H1 (cell line): ENCODE measurements at regions not wholly inside any gene's neighbourhood (a gene's known extent, or its start where the extent isn't known, plus 50 kb on each side); places are given as distances from the start of the nearest gene placed in this dataset.

Experiments used
- CTCF ChIA-PET: fragments of 300-600 bp; sonication (Branson Sonifier 250); formaldehyde crosslinking; loops from one replicate; lab custom pipeline; 2021; ENCODE audit not compliant: partially characterized antibody; lab: Charles Lee
- POLR2A ChIA-PET: fragments of 300-600 bp; sonication (Branson Sonifier 250); formaldehyde crosslinking; loops from one replicate; lab custom pipeline; 2021; ENCODE audit warnings: inconsistent platforms; ENCODE audit not compliant: partially characterized antibody; lab: Charles Lee
- DNase-seq, 2 experiments: peaks; one replicate each; pipeline versions ENCODE4 v3.0.0 to v3.0.0-alpha.2; 2010 to 2022; ENCODE audit warnings: low spot score in 2 of 2, low read depth in 1 of 2, mixed read lengths in 1 of 2
- FAIRE-seq: peaks from 2 replicates; lab custom pipeline; 2011; peaks lifted over from hg19 to GRCh38; lab: Jason Lieb, UNC
- H2AFZ ChIP-seq: 2 replicates; pipeline ENCODE4 v1.8.1; 2012; ENCODE audit warnings: low read length, inconsistent platforms
- H2AK5ac ChIP-seq: 2 replicates; pipeline ENCODE4 v1.6.1; 2013; ENCODE audit warnings: low read depth, low read length
- H2BK120ac ChIP-seq: replicated peaks from 2 replicates; pipeline ENCODE3; 2013; ENCODE audit warnings: low read depth, low read length, inconsistent platforms
- H2BK12ac ChIP-seq: 2 replicates; pipeline ENCODE4 v1.6.1; 2013; ENCODE audit warnings: low read depth, low read length
- H2BK15ac ChIP-seq: 2 replicates; pipeline ENCODE4 v1.6.1; 2013; ENCODE audit warnings: low read length
- H2BK20ac ChIP-seq: 2 replicates; pipeline ENCODE4 v1.6.1; 2013; ENCODE audit warnings: low read length
- H2BK5ac ChIP-seq: 2 replicates; pipeline ENCODE4 v1.6.1; 2013; ENCODE audit warnings: low read depth, low read length
- H3K14ac ChIP-seq: 2 replicates; pipeline ENCODE4 v1.6.1; 2013; ENCODE audit warnings: inconsistent platforms; ENCODE audit not compliant: insufficient read length
- H3K18ac ChIP-seq: 2 replicates; pipeline ENCODE4 v1.6.1; 2013; ENCODE audit warnings: low read length; ENCODE audit errors: extremely low read depth
- H3K23ac ChIP-seq: 2 replicates; pipeline ENCODE4 v1.6.1; 2013; ENCODE audit warnings: inconsistent platforms; ENCODE audit not compliant: insufficient read length
- H3K23me2 ChIP-seq: 2 replicates; pipeline ENCODE4 v1.6.1; 2013; ENCODE audit warnings: low read depth, low read length
- H3K27ac ChIP-seq: 2 replicates; pipeline ENCODE4 v1.6.1; 2011; ENCODE audit warnings: low read depth, low read length, inconsistent platforms
- H3K27me3 ChIP-seq, 4 experiments: replicated peaks in 1 of 4; 1 replicate in 1 of 4; 2 replicates in 3 of 4; pipeline versions ENCODE4 v1.6.1 to v1.8.1; 2011 to 2013; ENCODE audit warnings: low read length in 3 of 4, mild to moderate bottlenecking in 3 of 4, inconsistent platforms in 2 of 4, mixed read lengths in 2 of 4, moderate library complexity in 1 of 4; ENCODE audit not compliant: control insufficient read depth in 3 of 4, insufficient read depth in 3 of 4; ENCODE audit errors: extremely low read depth in 1 of 4
- H3K36me3 ChIP-seq, 4 experiments: 2 replicates each; pipeline versions ENCODE4 v1.6.1 to v1.8.1; 2011 to 2013; ENCODE audit warnings: mild to moderate bottlenecking in 4 of 4, low read length in 3 of 4, moderate library complexity in 2 of 4, control low read depth in 1 of 4, inconsistent platforms in 1 of 4; ENCODE audit not compliant: insufficient read depth in 4 of 4, control insufficient read depth in 2 of 4
- H3K4ac ChIP-seq: replicated peaks from 2 replicates; pipeline ENCODE3; 2013; ENCODE audit warnings: low read length, low read depth, mixed read lengths, inconsistent platforms; ENCODE audit not compliant: insufficient read length
- H3K4me1 ChIP-seq, 4 experiments: replicated peaks in 1 of 4; 1 replicate in 1 of 4; 2 replicates in 3 of 4; pipeline versions ENCODE4 v1.6.1 to v1.8.1; 2011 to 2013; ENCODE audit warnings: low read length in 3 of 4, inconsistent platforms in 2 of 4, mixed read lengths in 1 of 4; ENCODE audit not compliant: insufficient read depth in 4 of 4, control insufficient read depth in 3 of 4
- H3K4me2 ChIP-seq, 2 experiments: 2 replicates each; pipeline versions ENCODE4 v1.6.1 to v1.8.1; 2011 to 2013; ENCODE audit warnings: low read depth in 2 of 2, low read length in 2 of 2, control low read depth in 1 of 2, inconsistent platforms in 1 of 2, mild to moderate bottlenecking in 1 of 2; ENCODE audit not compliant: insufficient read depth in 1 of 2
- H3K4me3 ChIP-seq, 4 experiments: fragments of 200-600, 300-600 bp in 1 of 4; sonication (generic), shearing (Covaris generic), sonication (Bioruptor Twin) in 1 of 4; 2 replicates each; pipeline versions ENCODE4 v1.5.1 to v1.8.1; 2011 to 2016; ENCODE audit warnings: low read length in 4 of 4, low read depth in 3 of 4, control low read depth in 2 of 4, inconsistent platforms in 2 of 4, mild to moderate bottlenecking in 2 of 4, mixed read lengths in 1 of 4, moderate library complexity in 1 of 4; ENCODE audit not compliant: insufficient read depth in 2 of 4; ENCODE audit errors: extremely low read depth in 1 of 4
- H3K56ac ChIP-seq: replicated peaks from 2 replicates; pipeline ENCODE3; 2013; ENCODE audit warnings: low read depth, mild to moderate bottlenecking, mixed read lengths, low read length, inconsistent platforms; ENCODE audit not compliant: insufficient read length
- H3K79me1 ChIP-seq: 2 replicates; pipeline ENCODE4 v1.6.1; 2013; ENCODE audit warnings: low read depth, low read length, control low read depth
- H3K79me2 ChIP-seq, 2 experiments: 2 replicates each; pipeline versions ENCODE4 v1.6.1 to v1.8.1; 2012 to 2013; ENCODE audit warnings: low read length in 2 of 2, mild to moderate bottlenecking in 2 of 2, inconsistent platforms in 1 of 2; ENCODE audit not compliant: insufficient read depth in 2 of 2, control insufficient read depth in 1 of 2
- H3K9ac ChIP-seq, 4 experiments: replicated peaks in 1 of 4; 1 replicate in 1 of 4; 2 replicates in 3 of 4; pipeline versions ENCODE4 v1.6.1 to v1.8.1; 2011 to 2013; ENCODE audit warnings: low read depth in 3 of 4, low read length in 3 of 4, control low read depth in 2 of 4, mild to moderate bottlenecking in 2 of 4, moderate library complexity in 2 of 4, inconsistent platforms in 1 of 4; ENCODE audit errors: extremely low read depth in 1 of 4
- H3K9me3 ChIP-seq, 2 experiments: 2 replicates each; pipeline versions ENCODE4 v1.6.1 to v1.8.1; 2012 to 2013; ENCODE audit warnings: mild to moderate bottlenecking in 2 of 2, moderate library complexity in 2 of 2, control low read depth in 1 of 2, inconsistent platforms in 1 of 2, low read depth in 1 of 2, low read length in 1 of 2, mixed read lengths in 1 of 2; ENCODE audit not compliant: insufficient read depth in 2 of 2
- H4K20me1 ChIP-seq, 2 experiments: replicated peaks in 1 of 2; 2 replicates each; pipeline versions ENCODE3 to v1.8.1; 2011 to 2013; ENCODE audit warnings: inconsistent platforms in 2 of 2, low read length in 2 of 2, mild to moderate bottlenecking in 1 of 2; ENCODE audit not compliant: insufficient read depth in 2 of 2, control insufficient read depth in 1 of 2
- H4K5ac ChIP-seq: 2 replicates; pipeline ENCODE4 v1.6.1; 2013; ENCODE audit warnings: low read length, low read depth, mixed read lengths, inconsistent platforms; ENCODE audit not compliant: insufficient read length
- H4K8ac ChIP-seq: 2 replicates; pipeline ENCODE4 v1.8.0; 2013; ENCODE audit warnings: mild to moderate bottlenecking, moderate library complexity, low read length, inconsistent platforms; ENCODE audit not compliant: insufficient read depth; ENCODE audit errors: extremely low read depth
- H4K91ac ChIP-seq: replicated peaks from 2 replicates; pipeline ENCODE3; 2013; ENCODE audit warnings: low read length, mixed read lengths, inconsistent platforms; ENCODE audit not compliant: insufficient read length
- ASH2L ChIP-seq: fragments of 200-600, 300-600 bp; sonication (generic); IDR thresholded peaks from one replicate; pipeline ENCODE4 v1.7.1; 2017; ENCODE audit warnings: low read length
- CREB1 ChIP-seq: IDR thresholded peaks from 2 replicates; pipeline ENCODE4 v1.6.1; 2012; ENCODE audit warnings: inconsistent platforms
- RBBP5 ChIP-seq: IDR thresholded peaks from 2 replicates; pipeline ENCODE4 v1.7.1; 2012; ENCODE audit warnings: low read depth, mild to moderate bottlenecking, inconsistent platforms, low read length, moderate library complexity, borderline replicate concordance
- SP4 ChIP-seq: IDR thresholded peaks from 2 replicates; pipeline ENCODE4 v1.6.1; 2012; ENCODE audit warnings: low read length, inconsistent platforms
- WGBS, 2 experiments: shearing (Covaris generic) in 1 of 2; methylation state at CpG; one replicate each; pipeline versions ENCODE4 v1.1.6 to v1.1.7; 2013 to 2015; ENCODE audit warnings: low lambda C conversion rate in 2 of 2, mixed read lengths in 2 of 2, inconsistent platforms in 1 of 2, low coverage in 1 of 2, missing lambda C conversion rate in 1 of 2; ENCODE audit not compliant: insufficient replicate concordance in 2 of 2, insufficient coverage in 1 of 2, insufficient read length in 1 of 2; ENCODE audit errors: extremely low coverage in 1 of 2, missing lambda C conversion rate in 1 of 2; 5-methylcytosine and 5-hydroxymethylcytosine counted together

GRCh38 chr12:89947437-89948270 is 239.0 kb upstream of the ATP2B1 start:
- Histone ChIP-seq H2BK20ac (no peak overlapping the region), H3K4me2 (peak overlapping the region; percentile 18 to 41; a peak in 1 of 4 replicates), H3K36me3 (no peaks in the 10 kb centered on the region), H3K9ac (peak overlapping the region in 1 of 4 experiments; percentile 34; a peak in 1 of 7 replicates), H2BK5ac (no peak overlapping the region), H3K9me3 (no peaks in the 10 kb centered on the region), H2BK12ac (no peak overlapping the region), H2AFZ (peak overlapping the region; percentile 94), H2AK5ac (no peak overlapping the region), H3K4me3 (peak overlapping the region in 1 of 4 experiments; percentile 17; a peak in 1 of 8 replicates), H3K79me1 (no peaks in the 10 kb centered on the region), H3K4ac (no peak overlapping the region), H3K14ac (no peak overlapping the region), H3K18ac (peak overlapping the region; percentile 11; the same call in 1 of the 2 replicates), H2BK15ac (no peak overlapping the region), H4K20me1 (no peaks in the 10 kb centered on the region), H3K4me1 (peaks cover 0 to 9% (median 5%) of the 10 kb centered on the region in 4 experiments; a peak in 5 of 7 replicates), H3K27me3 (no peaks in the 10 kb centered on the region), H3K23ac (no peak overlapping the region), H3K79me2 (no peaks in the 10 kb centered on the region), H4K91ac (no peak overlapping the region), H4K8ac (no peak overlapping the region), H4K5ac (no peak overlapping the region), H2BK120ac (no peak overlapping the region), H3K56ac (no peak overlapping the region), H3K27ac (no peak overlapping the region), H3K23me2 (no peaks in the 10 kb centered on the region)
- WGBS, 2 experiments = 48% methylated on average over 5 of the region's 5 CpGs; no CpG with 5 or more reads in 1 of the 2 experiments
- DNase-seq (no peak), FAIRE-seq (no peak)
- ChIA-PET POLR2A (interaction anchor here (0.5 to 1.2 kb wide), 2 partner anchors 18 to 423 kb away, joined by 3 to 4 read pairs; no protein-coding TSS in a partner anchor), CTCF (interaction anchor here (0.8 kb wide), 1 partner anchor 12 kb away, joined by 4 read pairs; no protein-coding TSS in a partner anchor)
- TF ChIP-seq SP4 = no peak
- peak; percentile 58 for TF ChIP-seq ASH2L
- 0 out of 2 replicates have a peak, but pooled peaks have one; percentile 9 for TF ChIP-seq RBBP5
- no peak for TF ChIP-seq CREB1
